NCI-H446 treated with DMSO at 0.1 percent for 48 hours (cell line): ENCODE measurements at regions not wholly inside any gene's neighbourhood (a gene's known extent, or its start where the extent isn't known, plus 50 kb on each side); places are given as distances from the start of the nearest gene placed in this dataset.
"Not testable (repeated sequence)": the region's sequence is repeated elsewhere in the genome, so short reads cannot be mapped to it uniquely, and the experiment has no call there.

Source experiments
- DNase-seq: peaks from one replicate; lab custom pipeline; 2025; lab: John Stamatoyannopoulos, UW

DNA sequence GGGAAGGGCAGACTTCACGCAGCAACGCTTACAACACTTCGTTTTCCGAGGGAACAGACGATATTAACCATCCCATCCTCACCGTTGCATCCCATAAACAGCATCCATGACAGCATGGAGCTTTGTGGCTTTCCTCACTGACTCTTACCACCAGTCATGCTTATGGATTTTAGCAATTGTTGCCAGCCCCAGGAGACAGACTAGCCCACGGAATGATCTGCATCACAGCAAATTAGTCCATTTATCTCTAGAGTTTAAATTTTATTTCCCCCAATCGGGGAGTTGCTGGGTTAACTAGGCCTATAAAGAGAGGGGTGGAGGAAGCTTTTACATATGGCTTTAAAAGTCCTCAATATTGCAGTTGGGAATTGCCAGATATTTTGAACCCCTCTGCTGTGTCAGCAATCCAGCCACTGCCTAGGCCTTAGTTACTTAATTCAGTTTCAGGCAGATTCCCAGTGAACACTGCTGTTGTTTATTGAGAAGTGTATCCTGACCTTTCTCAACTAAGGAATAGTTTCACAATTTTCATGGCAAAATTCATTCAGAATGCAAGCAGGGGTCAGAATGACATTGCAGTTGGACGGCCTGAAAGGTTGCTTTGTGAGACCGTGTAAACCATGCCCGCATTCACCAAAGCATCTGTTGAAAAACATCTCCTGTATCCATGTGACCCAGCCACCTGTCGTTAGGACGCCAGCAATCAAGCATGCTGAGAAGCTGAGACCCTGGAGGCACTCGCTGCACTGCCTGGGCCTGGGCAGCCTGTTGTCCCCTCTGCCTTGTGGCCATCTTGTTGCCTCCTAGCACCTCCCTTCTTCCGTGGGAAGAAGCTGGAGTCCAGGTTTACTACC, 397.4 kb upstream of the TPM1 start:
- no peak for DNase-seq

DNA sequence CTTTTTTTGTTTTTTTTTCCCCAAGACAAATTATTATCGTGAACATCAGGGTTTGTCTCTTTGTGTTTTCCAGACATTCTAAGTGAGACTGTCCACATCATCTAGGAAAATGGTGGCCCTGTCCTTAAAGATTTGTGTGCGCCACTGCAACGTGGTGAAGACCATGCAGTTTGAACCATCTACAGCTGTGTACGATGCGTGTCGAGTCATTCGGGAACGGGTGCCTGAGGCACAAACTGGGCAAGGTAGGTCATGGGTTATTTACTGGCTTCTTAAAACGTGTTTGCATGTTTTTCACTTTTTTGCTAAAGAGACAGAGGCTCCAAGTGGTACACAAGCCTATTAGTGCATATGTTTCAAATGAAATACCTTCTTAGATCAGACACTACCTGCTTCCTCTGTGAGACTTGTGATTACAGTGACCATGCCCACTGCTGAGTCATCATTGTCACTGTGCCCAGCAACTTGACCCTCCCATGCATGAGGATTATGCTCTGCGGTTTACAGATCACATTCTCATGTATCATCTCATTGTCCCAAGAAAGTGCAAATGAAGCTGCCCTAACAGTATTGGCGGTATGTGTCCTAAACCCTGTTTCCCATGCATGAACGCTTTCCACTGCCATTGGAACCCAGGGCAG, 395.2 kb upstream of the TPM1 start:
- DNase-seq = no peak

DNA sequence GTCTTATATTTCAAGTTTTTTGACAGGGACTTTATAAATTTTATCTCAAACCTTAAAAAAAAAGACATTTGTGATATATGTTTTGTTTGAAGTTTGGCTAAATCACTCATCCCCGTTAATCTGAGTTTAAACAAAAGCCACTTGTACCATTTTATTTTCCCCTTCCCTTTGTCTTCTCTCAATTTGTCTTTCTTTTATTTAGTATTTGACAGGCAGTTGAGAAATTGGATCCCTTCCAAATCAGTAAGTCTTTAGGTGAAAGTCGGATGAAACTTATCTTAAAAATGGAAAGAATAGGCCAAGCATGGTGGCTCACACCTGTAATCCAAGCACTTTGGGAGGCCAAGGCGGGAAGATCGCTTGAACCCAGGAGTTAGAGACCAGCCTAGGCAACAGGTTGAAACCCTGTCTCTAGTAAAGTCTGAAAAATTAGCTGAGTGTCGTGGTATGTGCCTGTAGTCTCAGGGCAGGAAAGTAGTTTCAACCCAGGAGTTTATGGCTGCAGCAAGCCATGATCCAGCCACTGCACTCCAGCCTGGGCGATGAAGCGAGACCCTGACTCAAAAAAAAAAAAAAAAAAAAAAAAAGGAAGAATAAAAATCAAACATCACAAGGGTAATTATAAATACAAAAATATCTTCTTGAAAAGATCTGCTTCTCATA, 394.6 kb upstream of the TPM1 start:
- DNase-seq = no peak

DNA sequence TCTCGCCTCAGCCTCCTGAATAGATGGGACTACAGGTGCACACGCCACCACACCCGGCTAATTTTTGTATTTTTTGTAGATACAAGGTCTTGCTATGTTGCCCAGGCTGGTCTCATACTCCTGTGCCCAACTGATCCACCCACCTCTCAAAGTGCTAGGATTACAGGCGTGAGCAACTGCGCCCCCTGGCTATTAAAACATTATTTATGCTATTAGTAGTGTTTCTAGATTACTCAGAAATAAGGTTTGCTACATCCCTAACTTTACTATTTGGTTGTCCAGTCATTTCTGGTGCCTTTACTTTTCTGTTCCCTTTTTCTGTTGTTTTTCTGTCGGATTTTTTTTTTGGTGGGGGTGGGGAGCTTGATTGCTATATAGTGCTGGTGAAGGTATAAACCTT, 393.6 kb upstream of the TPM1 start:
- no peak for DNase-seq

DNA sequence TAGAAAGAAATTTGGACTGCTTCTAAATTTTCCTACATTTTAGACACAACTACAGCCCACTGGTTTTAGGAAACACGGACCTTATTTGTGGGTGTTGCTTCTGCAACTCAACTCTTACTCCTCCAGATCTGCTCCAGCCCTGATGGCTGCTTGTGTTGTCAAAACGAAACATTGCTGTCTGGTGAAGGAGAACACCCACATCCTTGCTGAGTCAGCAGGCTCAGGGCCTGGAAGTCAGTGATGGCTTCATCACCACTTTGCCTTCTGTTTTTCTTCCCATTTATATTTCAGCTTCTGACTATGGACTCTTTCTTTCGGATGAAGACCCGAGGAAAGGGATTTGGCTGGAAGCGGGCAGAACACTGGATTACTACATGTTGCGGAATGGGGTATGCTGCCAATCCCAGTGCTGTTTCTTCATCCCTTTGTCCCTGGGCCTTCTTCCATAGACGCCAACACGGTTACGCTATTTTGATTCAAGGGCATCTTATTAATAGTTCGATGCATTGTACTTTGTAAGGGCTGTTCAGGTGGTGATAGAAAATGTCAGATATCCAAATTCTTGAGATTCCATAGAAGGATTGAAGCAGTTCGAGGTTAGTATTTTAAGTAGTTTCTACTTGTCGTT, 392.6 kb upstream of the TPM1 start:
- DNase-seq = no peak

DNA sequence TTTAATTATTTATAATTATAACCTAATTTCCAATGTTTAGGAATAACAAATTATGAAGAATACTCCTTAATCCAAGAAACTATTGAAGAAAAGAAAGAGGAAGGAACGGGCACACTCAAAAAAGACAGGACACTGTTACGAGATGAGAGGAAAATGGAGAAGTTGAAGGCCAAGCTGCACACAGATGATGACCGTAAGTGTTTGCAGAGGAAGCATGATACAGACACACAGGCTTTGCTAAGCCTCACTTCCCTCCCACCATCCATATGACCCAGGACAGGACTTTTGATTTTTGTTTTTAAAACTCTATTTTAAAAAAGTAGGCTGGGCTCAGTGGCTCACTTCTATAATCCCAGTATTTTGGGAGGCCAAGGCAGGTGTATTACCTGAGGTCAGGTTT, 389.4 kb upstream of the TPM1 start:
- no peak for DNase-seq

DNA sequence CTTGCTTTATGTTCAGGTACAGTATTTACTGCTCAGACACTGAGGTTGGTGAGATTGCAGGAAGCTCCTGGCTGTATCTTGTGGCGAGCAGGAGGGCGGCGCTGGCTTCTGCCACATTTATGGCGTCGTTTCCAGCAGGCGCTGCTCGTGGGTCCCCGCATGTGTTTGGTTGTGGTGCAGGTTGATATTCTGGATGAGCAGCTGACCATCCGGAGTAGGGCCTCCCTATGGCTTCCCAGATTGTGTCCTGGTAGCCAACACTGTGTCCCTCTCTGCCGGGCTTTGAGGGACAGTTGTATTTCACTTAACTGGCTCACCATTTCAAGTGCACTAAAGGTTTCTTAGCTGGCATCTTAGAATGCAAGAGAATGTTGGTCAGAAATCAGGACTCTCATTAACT, 386.5 kb upstream of the TPM1 start:
- no peak for DNase-seq

DNA sequence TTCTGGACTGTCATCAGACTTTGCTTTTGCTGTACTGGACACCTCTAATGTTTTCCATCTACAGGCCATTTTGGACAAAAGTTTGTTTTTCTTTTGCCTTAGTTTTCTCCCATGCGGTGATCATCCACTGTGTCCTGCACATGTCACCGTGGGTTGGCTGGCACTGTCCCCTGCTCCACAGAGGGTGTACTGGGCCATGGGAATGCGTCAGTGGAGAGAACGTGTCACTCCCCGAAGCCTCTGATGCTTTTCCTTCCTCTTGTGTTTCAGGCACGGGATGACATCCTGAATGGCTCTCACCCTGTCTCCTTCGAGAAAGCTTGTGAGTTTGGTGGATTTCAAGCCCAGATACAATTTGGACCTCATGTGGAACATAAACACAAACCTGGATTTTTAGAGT, 385.0 kb upstream of the TPM1 start:
- DNase-seq = not testable (repeated sequence)

DNA sequence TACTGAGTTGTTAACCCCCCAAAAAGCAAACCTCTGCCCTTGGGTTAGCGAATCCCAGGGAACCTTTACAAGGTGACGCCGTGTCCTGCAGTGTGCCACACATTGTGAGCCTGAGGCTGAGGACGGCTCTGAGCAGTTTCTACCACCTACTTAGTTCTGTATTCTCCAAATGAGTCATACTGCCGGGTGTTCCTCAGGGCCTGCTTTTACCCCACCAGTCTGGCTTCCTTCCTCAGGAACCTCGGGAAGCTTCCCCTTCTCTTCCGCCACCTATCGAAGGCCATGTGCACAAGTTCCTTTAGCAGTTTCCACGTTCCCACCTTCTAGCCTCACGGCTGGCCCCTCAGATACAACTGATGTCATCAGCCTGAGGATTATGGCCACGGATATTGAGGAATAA, 384.0 kb upstream of the TPM1 start:
- no peak for DNase-seq

DNA sequence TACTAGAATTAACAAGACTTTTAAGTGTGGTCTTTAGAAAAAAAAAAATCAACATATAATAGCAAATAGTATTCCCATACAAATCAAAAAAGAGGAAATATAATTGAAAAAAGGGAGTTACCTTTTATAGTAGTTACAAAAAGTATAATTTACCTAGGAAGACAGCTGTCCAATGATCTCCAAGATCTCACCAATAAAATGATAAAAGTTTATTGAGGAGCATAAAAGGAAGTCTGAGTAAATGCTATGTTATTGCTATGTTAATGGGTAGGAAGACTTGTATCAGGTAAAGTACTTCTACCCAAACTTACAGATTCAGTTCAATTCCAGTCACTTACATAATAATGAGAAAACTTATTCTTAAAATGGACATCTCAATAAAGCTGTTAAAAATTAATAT, 379.0 kb upstream of the TPM1 start:
- no peak for DNase-seq

DNA sequence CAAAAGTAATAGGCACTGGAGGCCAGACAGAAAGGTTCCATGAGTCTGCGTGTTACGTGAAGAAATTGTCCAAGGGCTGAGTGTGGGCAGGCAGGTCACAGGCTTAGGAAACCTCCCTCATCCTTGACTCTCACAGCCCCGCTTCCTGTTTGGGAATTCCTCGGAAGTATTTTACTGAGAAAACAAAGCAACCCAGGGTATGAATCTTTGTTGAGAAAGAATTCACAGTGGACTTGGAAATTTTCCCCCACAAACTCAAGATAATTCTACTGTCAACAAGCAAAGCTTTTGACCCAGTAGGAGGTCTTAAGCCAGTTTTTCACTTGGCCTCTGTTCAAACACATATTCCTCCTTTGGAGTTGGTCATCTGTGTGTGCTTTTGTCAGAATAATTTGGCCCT, 377.1 kb upstream of the TPM1 start:
- no peak for DNase-seq

DNA sequence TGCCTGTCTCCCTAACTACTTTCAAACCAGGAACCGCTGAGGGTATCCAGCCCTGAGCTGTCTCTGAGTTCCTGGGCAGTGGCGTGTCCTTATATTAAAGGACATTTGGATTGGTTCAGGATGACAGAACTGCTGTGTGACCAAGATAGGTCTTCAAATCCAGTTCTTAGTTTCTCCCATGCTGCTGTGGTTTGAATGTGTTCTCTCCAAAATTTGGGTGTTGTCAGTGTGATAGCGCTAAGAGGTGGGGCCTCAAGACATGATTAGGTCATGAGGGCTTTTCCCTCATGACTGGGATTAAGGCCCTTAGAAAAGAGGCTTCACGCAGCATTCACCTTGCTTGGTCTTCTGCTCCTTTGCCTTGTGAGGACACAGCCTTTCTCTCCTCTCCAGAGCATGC, 376.5 kb upstream of the TPM1 start:
- DNase-seq = no peak

DNA sequence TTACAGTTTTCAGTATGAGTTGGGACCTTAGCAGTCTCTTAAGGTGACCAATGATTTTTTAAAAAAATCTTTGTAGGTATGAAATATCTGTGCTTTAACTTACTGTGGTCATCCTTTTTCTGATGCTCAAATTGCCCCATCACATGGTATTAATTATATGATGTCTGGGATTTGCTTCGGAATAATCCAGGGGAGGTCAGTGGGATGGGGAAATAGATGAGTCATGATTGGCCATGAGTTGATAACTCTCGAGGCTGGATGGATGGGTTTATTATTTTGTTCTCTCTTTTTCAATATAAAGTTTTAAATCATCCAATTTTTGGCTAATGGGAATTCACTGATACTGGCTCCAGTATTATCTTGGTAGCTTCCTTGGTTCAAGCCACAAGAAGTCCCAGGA, 370.3 kb upstream of the TPM1 start:
- DNase-seq = no peak

DNA sequence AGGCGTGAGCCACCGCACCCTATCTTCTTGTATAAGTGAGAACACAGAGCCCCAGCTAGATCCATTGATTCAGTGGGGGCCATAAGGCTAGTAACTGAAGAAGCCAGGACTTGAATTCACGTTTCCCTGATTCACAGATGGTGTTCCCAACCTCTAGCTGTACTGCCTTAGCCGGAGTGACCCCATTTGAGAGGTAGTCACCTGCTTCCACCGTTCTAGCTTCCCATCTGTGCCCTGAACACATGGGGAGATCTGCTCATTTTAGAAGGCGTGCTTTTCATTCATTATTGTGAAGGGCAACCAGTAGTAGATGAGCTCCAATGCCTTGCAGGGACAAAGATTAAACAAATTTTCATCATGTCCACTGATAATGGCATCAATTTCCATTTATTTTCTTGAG, 365.7 kb upstream of the TPM1 start:
- no peak for DNase-seq

DNA sequence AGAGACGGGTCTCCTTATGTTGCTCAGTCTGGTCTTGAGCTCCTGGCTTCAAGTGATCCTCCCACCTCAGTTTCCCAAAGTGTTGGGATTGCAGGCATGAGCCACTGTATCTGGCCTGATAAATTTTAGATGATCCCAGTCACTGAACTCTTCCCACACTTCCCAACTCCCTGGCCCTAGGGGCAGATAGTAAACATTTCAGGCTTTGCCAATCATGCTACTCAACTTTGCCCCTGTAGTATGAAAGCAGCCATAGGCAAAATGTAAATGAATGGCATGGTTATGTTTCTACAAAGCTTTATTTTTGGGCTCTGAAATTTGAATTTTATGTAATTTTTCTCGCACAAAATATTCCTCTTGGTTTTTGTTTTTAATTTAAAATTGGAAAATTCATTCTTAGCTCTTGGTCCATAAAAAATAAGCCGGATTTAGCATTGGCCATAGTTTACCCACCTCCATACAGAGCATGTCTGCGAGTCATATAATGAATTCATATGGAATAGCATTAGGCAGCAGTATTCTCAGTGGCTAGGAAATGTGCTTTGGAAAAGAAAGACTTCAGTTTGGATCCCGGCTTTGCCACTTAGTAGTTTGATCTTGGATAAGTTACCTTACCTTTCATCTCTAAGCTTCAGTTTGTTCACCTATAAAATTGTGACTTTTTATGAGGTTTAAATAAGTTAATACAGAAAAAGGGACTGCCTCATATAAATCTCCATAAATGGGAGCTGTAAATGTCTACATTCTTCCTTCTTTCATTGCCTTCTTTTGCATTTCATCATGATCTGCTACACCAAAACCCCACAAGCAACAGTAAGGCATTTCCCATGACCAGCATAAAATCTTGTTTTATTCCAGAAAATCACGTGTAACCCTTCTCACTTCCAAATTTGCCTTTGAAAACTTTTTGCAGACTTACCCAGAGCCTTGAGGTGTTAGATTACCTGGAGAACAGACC, 360.3 kb upstream of the TPM1 start:
- DNase-seq = no peak

DNA sequence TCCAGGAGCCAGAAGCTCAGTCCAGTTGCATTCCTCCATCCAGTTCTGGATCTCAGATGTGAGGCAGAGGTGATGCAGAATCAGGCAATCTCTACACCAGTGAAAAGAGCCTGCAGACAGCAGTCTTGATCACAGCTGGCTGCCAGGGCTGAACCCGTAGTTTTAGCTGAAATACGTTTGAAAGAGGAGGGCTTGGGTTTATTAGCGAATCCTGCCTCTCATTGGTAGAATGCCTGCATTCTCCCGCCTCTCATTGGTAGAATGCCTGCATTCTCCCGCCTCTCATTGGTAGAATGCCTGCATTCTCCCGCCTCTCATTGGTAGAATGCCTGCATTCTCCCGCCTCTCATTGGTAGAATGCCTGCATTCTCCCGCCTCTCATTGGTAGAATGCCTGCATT, 359.4 kb upstream of the TPM1 start:
- not testable (repeated sequence) for DNase-seq

DNA sequence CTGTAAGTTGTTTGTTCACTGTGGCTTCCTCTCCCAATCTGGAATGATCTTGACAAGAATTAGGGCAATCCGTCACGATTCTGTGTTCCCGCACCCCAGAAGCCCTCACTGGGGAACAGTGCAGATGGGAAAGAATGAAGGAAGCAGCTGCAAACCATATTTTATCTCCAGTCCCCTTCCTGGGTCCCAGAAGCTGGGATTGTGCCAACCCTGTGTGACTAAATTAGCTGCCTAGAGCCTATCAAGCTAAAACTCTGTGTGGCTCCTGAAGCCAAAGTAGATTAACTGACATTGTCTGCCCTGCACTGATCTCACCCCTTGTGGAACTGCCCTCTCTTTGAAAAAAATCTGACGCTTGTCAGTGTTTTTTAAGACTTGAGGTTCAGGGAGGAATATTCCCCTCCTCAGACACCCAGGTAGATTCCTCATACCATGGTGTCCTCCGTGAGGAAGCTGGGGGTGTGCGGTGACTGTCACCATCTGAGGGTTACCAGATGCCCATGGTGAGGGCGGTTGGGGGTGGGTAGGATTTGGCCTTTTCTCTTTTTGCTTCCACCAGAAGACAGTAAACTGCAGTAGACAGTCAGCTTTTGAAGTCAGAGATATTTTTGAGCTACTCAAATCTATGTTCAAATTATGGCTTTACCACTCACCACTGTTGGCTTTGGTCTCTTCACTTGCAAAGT, 358.3 kb upstream of the TPM1 start:
- no peak for DNase-seq

DNA sequence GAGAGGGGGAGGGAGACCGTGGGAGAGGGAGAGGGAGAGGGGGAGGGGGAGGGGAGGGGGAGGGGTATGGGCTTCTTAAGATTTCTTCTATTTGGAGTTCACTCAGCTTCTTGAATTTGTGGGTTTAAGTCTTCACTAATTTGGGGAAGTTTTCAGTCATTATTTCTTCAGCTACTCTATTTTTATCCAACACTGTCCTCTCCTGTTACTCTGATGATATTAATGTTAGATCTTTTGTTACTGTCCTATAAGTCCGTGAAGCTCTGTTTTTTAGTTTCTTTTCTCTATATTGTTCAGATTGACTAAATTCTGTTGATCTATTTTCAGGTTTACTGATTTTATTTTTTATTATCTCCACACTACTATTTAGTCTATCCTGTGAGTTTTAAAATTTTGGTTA, 351.5 kb upstream of the TPM1 start:
- DNase-seq = no peak

DNA sequence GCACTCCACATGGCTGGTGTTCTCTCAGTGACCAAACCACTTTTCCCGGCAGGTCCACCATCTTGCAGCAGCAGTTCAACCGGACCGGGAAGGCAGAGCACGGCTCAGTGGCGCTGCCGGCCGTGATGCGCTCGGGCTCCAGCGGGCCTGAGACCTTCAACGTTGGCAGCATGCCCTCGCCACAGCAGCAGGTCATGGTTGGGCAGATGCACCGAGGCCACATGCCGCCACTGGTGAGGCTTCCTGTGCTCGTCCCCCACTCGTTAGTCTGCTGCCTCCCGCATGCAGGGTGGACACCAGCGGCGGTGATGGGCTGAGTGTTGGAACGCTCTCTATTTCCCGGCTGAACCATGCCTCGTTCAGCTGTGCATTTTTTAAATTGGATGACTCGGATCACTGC, 344.9 kb upstream of the TPM1 start:
- no peak for DNase-seq

DNA sequence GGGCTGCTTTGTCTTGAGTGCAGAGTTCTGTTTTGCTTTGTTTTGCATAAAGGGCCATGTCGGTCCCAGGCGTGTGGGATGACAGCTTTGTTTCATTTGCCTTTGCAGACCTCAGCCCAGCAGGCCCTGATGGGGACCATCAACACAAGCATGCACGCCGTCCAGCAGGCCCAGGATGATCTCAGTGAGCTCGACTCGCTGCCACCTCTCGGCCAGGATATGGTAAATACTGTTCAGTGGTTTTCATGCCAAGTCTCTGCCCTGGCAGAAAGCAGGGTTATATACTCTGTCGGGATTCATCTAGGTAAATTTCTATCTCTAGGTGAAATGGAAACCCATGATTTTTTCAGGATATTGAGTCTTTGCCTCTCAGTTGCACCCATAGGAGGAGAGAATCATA, 343.9 kb upstream of the TPM1 start:
- DNase-seq = no peak

DNA sequence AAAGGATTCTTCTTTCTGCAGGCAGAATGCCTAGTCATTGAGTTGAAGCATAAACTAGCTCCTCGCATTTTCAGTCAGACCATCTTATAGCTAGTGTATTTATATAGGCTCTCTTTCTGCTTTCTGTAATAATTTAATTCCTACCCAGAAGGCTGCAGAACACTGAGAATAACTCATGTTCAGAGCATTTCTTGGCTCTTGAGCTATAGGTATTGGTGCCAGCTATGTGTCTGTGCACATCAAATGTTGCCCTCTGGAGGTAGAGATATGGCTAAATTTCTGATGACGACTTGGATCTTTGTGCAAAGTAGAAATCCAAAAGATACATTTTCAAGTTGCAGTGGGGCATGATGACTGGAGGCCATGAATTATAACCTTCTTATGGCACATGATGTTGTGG, 336.2 kb upstream of the TPM1 start:
- DNase-seq = no peak
